COLO668 (cell line): ENCODE measurements at regions not wholly inside any gene's neighbourhood (a gene's known extent, or its start where the extent isn't known, plus 50 kb on each side); places are given as distances from the start of the nearest gene placed in this dataset.
"Not testable (repeated sequence)": the region's sequence is repeated elsewhere in the genome, so short reads cannot be mapped to it uniquely, and the experiment has no call there.

Experiments
- DNase-seq: peaks from one replicate; lab custom pipeline; 2025; ENCODE audit not compliant: unreplicated experiment; lab: John Stamatoyannopoulos, UW

GRCh38 chr7:68754414-68754813, 843.9 kb upstream of the AUTS2 start:
- no peak for DNase-seq

GRCh38 chr7:68756986-68757495, 841.2 kb upstream of the AUTS2 start:
- no peak for DNase-seq

- no peak for DNase-seq
Observed at GRCh38 chr7:68760556-68760955, 837.7 kb upstream of the AUTS2 start.

- no peak for DNase-seq
Observed at GRCh38 chr7:68767462-68767861, 830.8 kb upstream of the AUTS2 start.

GRCh38 chr7:68770649-68771048, 827.6 kb upstream of the AUTS2 start:
- peak; percentile 88 for DNase-seq

GRCh38 chr7:68776326-68776725, 821.9 kb upstream of the AUTS2 start:
- DNase-seq, result no peak

GRCh38 chr7:68783684-68784083, 814.6 kb upstream of the AUTS2 start:
- no peak for DNase-seq

GRCh38 chr7:68785036-68785435, 813.2 kb upstream of the AUTS2 start:
- peak; percentile 54 for DNase-seq

GRCh38 chr7:68787566-68787965, 810.7 kb upstream of the AUTS2 start:
- DNase-seq, result peak; percentile 34

- DNase-seq, result not testable (repeated sequence)
Observed at GRCh38 chr7:68788529-68788928, 809.7 kb upstream of the AUTS2 start.

GRCh38 chr7:68789597-68789996, 808.7 kb upstream of the AUTS2 start:
- no peak for DNase-seq

- DNase-seq, result no peak
Observed at GRCh38 chr7:68792351-68792750, 805.9 kb upstream of the AUTS2 start.

- no peak for DNase-seq
Observed at GRCh38 chr7:68793513-68793912, 804.8 kb upstream of the AUTS2 start.

GRCh38 chr7:68800316-68800715, 798.0 kb upstream of the AUTS2 start:
- DNase-seq, result no peak

- no peak for DNase-seq
Observed at GRCh38 chr7:68805159-68805558, 793.1 kb upstream of the AUTS2 start.

GRCh38 chr7:68807666-68808065, 790.6 kb upstream of the AUTS2 start:
- no peak for DNase-seq

- DNase-seq, result peak; percentile 81
Observed at GRCh38 chr7:68813551-68814080, 784.7 kb upstream of the AUTS2 start.

GRCh38 chr7:68816491-68816890, 781.8 kb upstream of the AUTS2 start:
- no peak for DNase-seq

- DNase-seq, result no peak
Observed at GRCh38 chr7:68820321-68820720, 778.0 kb upstream of the AUTS2 start.

GRCh38 chr7:68821846-68822245, 776.4 kb upstream of the AUTS2 start:
- no peak for DNase-seq

- DNase-seq, result no peak
Observed at GRCh38 chr7:68823996-68824780, 774.1 kb upstream of the AUTS2 start.

GRCh38 chr7:68828575-68828974, 769.7 kb upstream of the AUTS2 start:
- DNase-seq, result no peak

- no peak for DNase-seq
Observed at GRCh38 chr7:68833422-68833821, 764.9 kb upstream of the AUTS2 start.
